ENCODE measurements at regions not wholly inside any gene's neighbourhood (a gene's known extent, or its start where the extent isn't known, plus 50 kb on each side); places are given as distances from the start of the nearest gene placed in this dataset.
A peak's percentile ranks its signal among the peaks of the same experiment; 100 is the strongest.
"Not testable (repeated sequence)": the region's sequence is repeated elsewhere in the genome, so short reads cannot be mapped to it uniquely, and the experiment has no call there.

DNA sequence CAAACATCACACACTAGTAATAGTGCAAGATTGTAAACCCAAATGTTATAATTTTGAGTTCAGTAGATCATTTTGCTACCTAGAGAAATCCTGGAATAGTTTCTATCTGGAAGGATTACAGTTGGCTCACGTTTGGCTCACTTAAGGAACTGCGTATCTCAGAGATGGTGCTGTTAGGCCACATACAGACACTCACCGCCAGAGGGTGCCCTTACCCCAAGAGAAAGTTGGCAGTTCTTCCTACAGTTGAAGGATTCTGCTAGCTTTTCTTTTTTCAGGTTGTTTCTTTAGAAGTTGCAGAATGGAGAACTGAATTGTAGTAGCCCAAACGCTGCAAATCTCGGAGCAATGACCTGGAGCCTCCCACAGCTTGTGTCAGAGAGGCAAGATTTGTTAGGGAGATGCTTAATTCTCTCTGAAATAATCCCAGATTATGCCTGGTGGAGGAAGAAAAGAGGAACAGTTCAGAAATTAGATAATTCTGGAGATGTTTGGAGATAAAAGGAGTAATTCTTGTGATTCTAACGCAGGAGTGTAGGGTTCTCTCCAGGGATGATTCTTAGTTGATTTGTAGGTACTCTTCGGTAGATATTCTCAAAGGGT, 87.9 kb upstream of the PAPPA2 start:
- WGBS, 2 donors (ENCODE audit: low coverage in 1 of 2) = 21 to 38% methylated on average over 4 to 7 of the region's 7 CpGs
- DNase-seq = peak; percentile 75
- in situ Hi-C loops (cut with MboI; ENCODE audit: low pct_ligation_motif_present in 1 of 4, low pct_unique_long_range_greater_than_20kb in 1 of 4, low sequenced_read_pairs in 3 of 4) = no loop called here
- peak; percentile 55 to 82 (median 74) for TF ChIP-seq CTCF (IDR thresholded peaks at IDR 0.05)
- TF ChIP-seq EP300 (IDR thresholded peaks at IDR 0.05; ENCODE audit: low read depth) = no peak
- no peak for TF ChIP-seq POLR2A (IDR thresholded peaks at IDR 0.05)
- no peak overlapping the region for H3K4me3 ChIP-seq
- intact Hi-C loops (cut with DNase I; ENCODE audit: low total_unique reads) = loop anchor here (5.0 to 10.0 kb wide), 2 partner anchors 470 to 507 kb away; no protein-coding TSS in a partner anchor
- no peak overlapping the region for H3K27ac ChIP-seq
- no peaks in the 10 kb centered on the region for H3K36me3 ChIP-seq
- no peaks in the 10 kb centered on the region for H3K9me3 ChIP-seq
- H3K4me1 ChIP-seq = no peaks in the 10 kb centered on the region
- H3K27me3 ChIP-seq = no peaks in the 10 kb centered on the region

GRCh38 chr1:176364236-176364905, 98.6 kb upstream of the PAPPA2 start:
- intact Hi-C loops (cut with DNase I; ENCODE audit: low total_unique reads) = no loop called here
- no peak overlapping the region for H3K27ac ChIP-seq

DNA sequence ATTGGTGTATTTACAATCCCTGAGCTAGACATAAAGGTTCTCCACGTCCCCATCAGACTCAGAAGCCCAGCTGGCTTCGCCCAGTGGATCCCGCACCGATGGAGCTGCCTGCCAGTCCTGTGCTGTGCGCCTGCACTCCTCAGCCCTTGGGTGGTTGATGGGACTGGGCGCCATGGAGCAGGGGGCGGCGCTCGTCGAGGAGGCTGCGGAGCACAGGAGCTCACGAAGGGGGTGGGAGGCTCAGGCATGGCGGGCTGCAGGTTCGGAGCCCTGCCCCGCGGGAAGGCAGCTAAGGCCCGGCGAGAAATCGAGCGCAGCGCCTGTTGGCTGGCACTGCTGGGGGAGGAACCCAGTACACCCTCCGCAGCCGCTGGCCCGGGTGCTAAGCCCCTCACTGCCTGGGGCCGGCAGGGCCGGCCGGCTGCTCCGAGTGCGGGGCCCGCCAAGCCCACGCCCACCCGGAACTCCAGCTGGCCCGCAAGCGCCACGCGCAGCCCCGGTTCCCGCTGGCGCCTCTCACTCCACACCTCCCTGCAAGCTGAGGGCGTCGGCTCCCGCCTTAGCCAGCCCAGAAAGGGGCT, 113.8 kb upstream of the PAPPA2 start:
- 95% methylated on average over 41 of the region's 42 CpGs; no CpG with 5 or more reads in 1 of the 2 donors for WGBS, 2 donors (ENCODE audit: low coverage in 1 of 2)
- intact Hi-C loops (cut with DNase I; ENCODE audit: low total_unique reads); H3K36me3 ChIP-seq; H3K27ac ChIP-seq; H3K27me3 ChIP-seq; in situ Hi-C loops (cut with MboI; ENCODE audit: low pct_ligation_motif_present in 1 of 4, low pct_unique_long_range_greater_than_20kb in 1 of 4, low sequenced_read_pairs in 3 of 4); H3K4me3 ChIP-seq; DNase-seq; H3K4me1 ChIP-seq: not testable (repeated sequence)
- H3K9me3 ChIP-seq = peaks cover 11 to 21% of the 10 kb centered on the region in 2 donors

More at GRCh38 chr1:176364236-176364905, 98.6 kb upstream of the PAPPA2 start:
- TF ChIP-seq EP300 (IDR thresholded peaks at IDR 0.05; ENCODE audit: low read depth) (no peak), POLR2AphosphoS5 (IDR thresholded peaks at IDR 0.05) (no peak), CTCF (IDR thresholded peaks at IDR 0.05) (no peak), POLR2A (IDR thresholded peaks at IDR 0.05) (no peak)
- no peaks in the 10 kb centered on the region for H3K4me1 ChIP-seq
- DNase-seq = no peak
- in situ Hi-C loops (cut with MboI; ENCODE audit: low pct_ligation_motif_present in 1 of 4, low pct_unique_long_range_greater_than_20kb in 1 of 4, low sequenced_read_pairs in 3 of 4) = no loop called here
- 52 to 90% methylated on average over 1 to 7 of the region's 7 CpGs for WGBS, 2 donors (ENCODE audit: low coverage in 1 of 2)
- no peaks in the 10 kb centered on the region for H3K9me3 ChIP-seq
- no peaks in the 10 kb centered on the region for H3K27me3 ChIP-seq
- H3K36me3 ChIP-seq = no peaks in the 10 kb centered on the region
- no peak overlapping the region for H3K4me3 ChIP-seq

- Histone ChIP-seq H3K4me3 (no peak overlapping the region), H3K9me3 (peaks cover 7 to 11% of the 10 kb centered on the region in 2 donors), H3K27me3 (no peaks in the 10 kb centered on the region), H3K36me3 (no peaks in the 10 kb centered on the region), H3K4me1 (no peaks in the 10 kb centered on the region), H3K27ac (no peak overlapping the region)
- DNase-seq = no peak
- in situ Hi-C loops (cut with MboI; ENCODE audit: low pct_ligation_motif_present in 1 of 4, low pct_unique_long_range_greater_than_20kb in 1 of 4, low sequenced_read_pairs in 3 of 4) (no loop called here), intact Hi-C loops (cut with DNase I; ENCODE audit: low total_unique reads) (no loop called here)
- TF ChIP-seq POLR2AphosphoS5 (IDR thresholded peaks at IDR 0.05) (no peak), EP300 (IDR thresholded peaks at IDR 0.05; ENCODE audit: low read depth) (no peak), CTCF (IDR thresholded peaks at IDR 0.05) (no peak), POLR2A (IDR thresholded peaks at IDR 0.05) (no peak)
- WGBS, 2 donors (ENCODE audit: low coverage in 1 of 2) = 61 to 81% methylated on average over 2 to 3 of the region's 3 CpGs
Observed at GRCh38 chr1:176341656-176342055, 121.3 kb upstream of the PAPPA2 start.
